Mesendoderm (in vitro differentiated cells): ENCODE measurements at regions not wholly inside any gene's neighbourhood (a gene's known extent, or its start where the extent isn't known, plus 50 kb on each side); places are given as distances from the start of the nearest gene placed in this dataset.

ENCODE experiments used
- DNase-seq: peaks from one replicate; pipeline ENCODE4 v3.0.0; 2013
- H2AK5ac ChIP-seq: 2 replicates; pipeline ENCODE4 v1.6.1; 2013; ENCODE audit warnings: low read length, inconsistent platforms
- H2BK120ac ChIP-seq: 2 replicates; pipeline ENCODE4 v1.6.1; 2013; ENCODE audit warnings: low read depth, mild to moderate bottlenecking, low read length, moderate library complexity, mixed read lengths
- H2BK15ac ChIP-seq: replicated peaks from 2 replicates; pipeline ENCODE4 v1.6.1; 2013; ENCODE audit warnings: low read depth, mild to moderate bottlenecking, moderate library complexity
- H2BK5ac ChIP-seq: 2 replicates; pipeline ENCODE4 v1.6.1; 2013; ENCODE audit warnings: low read length, inconsistent platforms
- H3K18ac ChIP-seq: 2 replicates; pipeline ENCODE4 v1.6.1; 2013; ENCODE audit warnings: mild to moderate bottlenecking, low read length, mixed read lengths
- H3K23ac ChIP-seq: one replicate; pipeline ENCODE4 v1.6.1; 2013; ENCODE audit warnings: low read length
- H3K27ac ChIP-seq: 2 replicates; pipeline ENCODE4 v1.5.1; 2013; ENCODE audit warnings: low read depth, mild to moderate bottlenecking, inconsistent platforms, low read length, moderate library complexity
- H3K27me3 ChIP-seq: 2 replicates; pipeline ENCODE4 v1.6.1; 2013; ENCODE audit warnings: low read length, control low read depth, mild to moderate bottlenecking, inconsistent platforms; ENCODE audit not compliant: insufficient read depth, poor library complexity
- H3K36me3 ChIP-seq: 2 replicates; pipeline ENCODE4 v1.6.1; 2013; ENCODE audit warnings: low read length, inconsistent platforms; ENCODE audit not compliant: control insufficient read depth, insufficient read depth
- H3K4ac ChIP-seq: one replicate; pipeline ENCODE4 v1.6.1; 2013; ENCODE audit warnings: low read depth, mild to moderate bottlenecking, low read length, moderate library complexity
- H3K4me1 ChIP-seq: 2 replicates; pipeline ENCODE4 v1.6.1; 2013; ENCODE audit warnings: low read depth, low read length, inconsistent platforms; ENCODE audit not compliant: control insufficient read depth
- H3K4me2 ChIP-seq: 2 replicates; pipeline ENCODE4 v1.6.1; 2013; ENCODE audit warnings: low read length
- H3K4me3 ChIP-seq: 2 replicates; pipeline ENCODE4 v1.5.1; 2013; ENCODE audit warnings: mild to moderate bottlenecking, low read length
- H3K56ac ChIP-seq: one replicate; pipeline ENCODE4 v1.6.1; 2013; ENCODE audit warnings: low read length
- H3K79me1 ChIP-seq: 2 replicates; pipeline ENCODE4 v1.6.1; 2013; ENCODE audit warnings: low read length, inconsistent platforms
- H3K79me2 ChIP-seq: 2 replicates; pipeline ENCODE4 v1.6.1; 2013; ENCODE audit warnings: mild to moderate bottlenecking, low read length; ENCODE audit not compliant: control insufficient read depth, insufficient read depth
- H3K9ac ChIP-seq: 2 replicates; pipeline ENCODE4 v1.6.1; 2013; ENCODE audit warnings: low read length, inconsistent platforms
- H4K5ac ChIP-seq: one replicate; pipeline ENCODE4 v1.6.1; 2013; ENCODE audit warnings: low read length
- H4K8ac ChIP-seq: one replicate; pipeline ENCODE4 v1.6.1; 2013; ENCODE audit warnings: low read depth, mild to moderate bottlenecking, control low read depth, low read length, moderate library complexity
- WGBS: extraction: QIAGEN DNeasy Blood & Tissue Kit; methylation state at CpG from one replicate; pipeline ENCODE4 v1.1.7; 2013; ENCODE audit warnings: low lambda C conversion rate, missing lambda C conversion rate; ENCODE audit not compliant: insufficient coverage; ENCODE audit errors: extremely low coverage; 5-methylcytosine and 5-hydroxymethylcytosine counted together

DNA sequence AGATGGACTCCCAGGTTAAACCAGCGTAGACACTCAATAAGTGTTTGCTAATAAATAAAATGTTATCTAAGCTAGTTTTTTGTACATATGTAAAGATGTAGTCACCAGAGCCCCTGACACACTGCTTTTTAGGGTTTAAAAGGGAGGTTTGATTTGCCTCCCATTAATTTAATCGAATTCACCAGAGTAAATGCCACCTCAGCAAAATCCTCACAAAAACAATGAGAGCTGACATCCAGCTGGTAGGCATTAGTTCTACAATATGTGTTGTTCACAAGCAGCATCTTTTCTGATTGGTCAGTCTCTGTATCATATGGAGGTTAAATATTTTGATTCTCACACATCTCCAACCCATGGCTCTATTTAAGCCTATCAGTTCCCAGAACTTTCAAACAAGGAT lies 382.6 kb downstream of the CENPC start:
- Histone ChIP-seq H4K8ac (no peak overlapping the region), H2BK15ac (no peak overlapping the region), H3K36me3 (no peaks in the 10 kb centered on the region), H3K4ac (no peak overlapping the region), H2BK120ac (no peak overlapping the region), H3K18ac (no peak overlapping the region), H3K79me2 (no peaks in the 10 kb centered on the region), H3K79me1 (no peaks in the 10 kb centered on the region), H3K27me3 (no peaks in the 10 kb centered on the region), H3K56ac (no peak overlapping the region), H3K23ac (no peak overlapping the region), H3K4me3 (no peak overlapping the region), H2AK5ac (no peak overlapping the region), H3K27ac (no peak overlapping the region), H4K5ac (no peak overlapping the region), H3K4me2 (no peak overlapping the region), H3K9ac (no peak overlapping the region), H3K4me1 (no peaks in the 10 kb centered on the region), H2BK5ac (no peak overlapping the region)
- no peak for DNase-seq
- no CpG with 5 or more reads among the region's 2 CpGs for WGBS

DNA sequence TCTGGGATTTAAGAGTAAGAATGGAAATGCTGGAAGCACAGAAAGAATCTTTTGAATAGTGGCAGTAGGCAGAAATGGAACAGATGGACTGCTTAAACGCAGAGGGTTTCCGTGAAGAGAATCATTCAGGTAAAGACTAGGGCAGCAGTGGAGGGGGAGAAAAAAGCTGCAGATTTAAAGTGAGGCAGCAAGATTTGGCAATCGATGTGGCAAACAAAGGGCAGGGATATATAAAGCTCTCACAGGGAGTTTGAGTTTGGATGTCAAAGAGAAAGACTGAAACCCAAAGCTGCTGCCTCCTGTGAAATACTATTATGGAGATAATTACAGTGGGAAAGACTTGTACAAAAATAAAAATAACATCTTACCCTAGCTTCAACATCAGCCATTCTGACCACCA lies 384.0 kb downstream of the CENPC start:
- no peak overlapping the region for H3K27ac ChIP-seq
- H3K4me1 ChIP-seq, result no peaks in the 10 kb centered on the region
- no peak overlapping the region for H3K56ac ChIP-seq
- no peak overlapping the region for H4K8ac ChIP-seq
- no peak overlapping the region for H2AK5ac ChIP-seq
- H3K36me3 ChIP-seq, result no peaks in the 10 kb centered on the region
- H3K79me1 ChIP-seq, result no peaks in the 10 kb centered on the region
- no peak overlapping the region for H3K18ac ChIP-seq
- no peak for DNase-seq
- no peak overlapping the region for H2BK120ac ChIP-seq
- WGBS, result no CpG with 5 or more reads among the region's 3 CpGs
- no peak overlapping the region for H3K4me2 ChIP-seq
- H3K4me3 ChIP-seq, result no peak overlapping the region
- H2BK5ac ChIP-seq, result no peak overlapping the region
- no peaks in the 10 kb centered on the region for H3K79me2 ChIP-seq
- H2BK15ac ChIP-seq, result no peak overlapping the region
- H3K4ac ChIP-seq, result no peak overlapping the region
- H3K9ac ChIP-seq, result no peak overlapping the region
- H3K23ac ChIP-seq, result no peak overlapping the region
- H3K27me3 ChIP-seq, result no peaks in the 10 kb centered on the region
- no peak overlapping the region for H4K5ac ChIP-seq

DNA sequence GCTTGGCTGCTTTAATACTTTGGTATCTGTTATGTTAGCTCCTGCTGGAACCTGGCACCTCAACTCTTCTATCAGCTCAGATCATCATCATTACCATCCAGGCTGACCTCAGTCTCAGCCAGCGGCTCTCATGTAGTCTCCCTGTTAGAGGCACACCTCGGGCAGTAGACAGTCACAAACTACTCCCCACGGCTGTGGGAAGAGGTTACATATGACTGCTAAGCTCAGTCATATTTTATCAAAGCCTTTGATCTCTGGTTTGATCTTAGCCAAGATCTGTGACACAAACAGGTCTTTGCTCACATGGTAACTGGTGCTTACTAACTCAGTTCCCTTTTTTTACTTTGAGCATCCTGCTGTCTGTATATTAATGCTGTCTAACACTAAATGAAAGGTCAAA lies 384.9 kb downstream of the CENPC start:
- DNase-seq, result peak; percentile 25
- Histone ChIP-seq H3K4me3 (no peak overlapping the region), H3K18ac (no peak overlapping the region), H3K27me3 (no peaks in the 10 kb centered on the region), H2BK120ac (no peak overlapping the region), H3K23ac (no peak overlapping the region), H2BK15ac (no peak overlapping the region), H3K56ac (no peak overlapping the region), H3K4ac (no peak overlapping the region), H3K79me2 (no peaks in the 10 kb centered on the region), H3K9ac (no peak overlapping the region), H2AK5ac (no peak overlapping the region), H3K4me2 (no peak overlapping the region), H4K5ac (no peak overlapping the region), H4K8ac (no peak overlapping the region), H3K36me3 (no peaks in the 10 kb centered on the region), H3K79me1 (no peaks in the 10 kb centered on the region), H3K27ac (no peak overlapping the region), H2BK5ac (no peak overlapping the region), H3K4me1 (no peaks in the 10 kb centered on the region)
- WGBS, result no CpG with 5 or more reads among the region's 3 CpGs

DNA sequence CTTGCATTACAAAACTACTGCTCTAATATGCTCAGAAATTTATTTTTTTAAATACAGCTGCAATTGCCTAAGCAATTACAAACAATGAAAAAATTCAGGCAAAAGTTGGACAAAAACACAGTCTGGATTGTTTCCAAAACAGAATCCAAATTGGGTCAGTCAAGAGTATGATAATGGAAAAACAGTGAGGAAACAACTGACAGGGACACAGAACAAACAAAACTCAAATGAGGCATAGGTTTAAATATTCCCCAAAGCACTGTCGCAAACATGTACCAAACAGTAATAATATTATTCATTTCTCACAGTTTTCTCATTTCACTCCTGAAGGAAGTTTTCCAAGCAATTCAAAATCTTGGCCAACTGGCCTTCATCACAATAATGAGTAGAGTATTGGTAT lies 386.6 kb downstream of the CENPC start:
- Histone ChIP-seq H4K5ac (no peak overlapping the region), H3K79me2 (no peaks in the 10 kb centered on the region), H3K23ac (no peak overlapping the region), H3K27ac (no peak overlapping the region), H3K36me3 (no peaks in the 10 kb centered on the region), H2BK15ac (no peak overlapping the region), H3K56ac (no peak overlapping the region), H3K18ac (no peak overlapping the region), H2AK5ac (no peak overlapping the region), H3K79me1 (no peaks in the 10 kb centered on the region), H3K9ac (no peak overlapping the region), H3K4me3 (no peak overlapping the region), H2BK5ac (no peak overlapping the region), H2BK120ac (no peak overlapping the region), H4K8ac (no peak overlapping the region), H3K4me2 (no peak overlapping the region), H3K27me3 (no peaks in the 10 kb centered on the region), H3K4me1 (peaks cover 1% of the 10 kb centered on the region), H3K4ac (no peak overlapping the region)
- no CpG with 5 or more reads among the region's 1 CpG for WGBS
- DNase-seq, result no peak

DNA sequence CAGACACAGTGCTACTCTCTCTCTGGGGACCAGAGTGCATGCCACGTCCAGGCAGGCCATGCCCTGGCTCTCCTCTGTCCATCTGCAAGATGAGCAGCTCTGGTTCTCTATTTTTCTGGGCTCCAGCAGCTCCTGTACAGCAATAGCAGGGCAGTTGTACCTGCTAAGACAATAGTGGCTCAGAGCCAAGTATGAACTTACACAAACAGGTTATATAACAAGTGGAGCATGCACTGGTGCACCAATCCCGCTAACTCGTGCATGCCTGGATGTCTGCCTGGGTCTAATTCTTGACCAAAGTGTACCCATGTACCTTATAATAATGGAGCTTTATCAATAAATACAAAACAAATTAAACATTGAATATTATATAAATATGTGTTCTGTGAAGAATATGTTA lies 392.3 kb downstream of the CENPC start:
- DNase-seq, result no peak
- H4K8ac ChIP-seq, result no peak overlapping the region
- no peaks in the 10 kb centered on the region for H3K79me2 ChIP-seq
- H3K23ac ChIP-seq, result no peak overlapping the region
- no CpG with 5 or more reads among the region's 3 CpGs for WGBS
- H3K27ac ChIP-seq, result no peak overlapping the region
- H4K5ac ChIP-seq, result no peak overlapping the region
- no peaks in the 10 kb centered on the region for H3K79me1 ChIP-seq
- no peak overlapping the region for H2AK5ac ChIP-seq
- no peak overlapping the region for H3K56ac ChIP-seq
- H3K36me3 ChIP-seq, result no peaks in the 10 kb centered on the region
- no peak overlapping the region for H2BK5ac ChIP-seq
- no peak overlapping the region for H2BK15ac ChIP-seq
- no peak overlapping the region for H3K18ac ChIP-seq
- H3K4me3 ChIP-seq, result no peak overlapping the region
- peaks cover 3% of the 10 kb centered on the region for H3K4me1 ChIP-seq
- H3K9ac ChIP-seq, result no peak overlapping the region
- no peak overlapping the region for H3K4me2 ChIP-seq
- no peaks in the 10 kb centered on the region for H3K27me3 ChIP-seq
- no peak overlapping the region for H2BK120ac ChIP-seq
- no peak overlapping the region for H3K4ac ChIP-seq
